Liver (tissue), 8 donors: ENCODE measurements at regions not wholly inside any gene's neighbourhood (a gene's known extent, or its start where the extent isn't known, plus 50 kb on each side); places are given as distances from the start of the nearest gene placed in this dataset.

Experiments
- DNase-seq: peaks from one replicate; pipeline ENCODE4 v3.0.0-alpha.2; 2017; ENCODE audit warnings: low spot score
- H3K27ac ChIP-seq, 2 donors: one replicate each; pipeline ENCODE4 v1.7.0; 2013; ENCODE audit warnings: inconsistent platforms in 2 of 2, low read length in 2 of 2, control low read depth in 1 of 2, low read depth in 1 of 2, mild to moderate bottlenecking in 1 of 2
- H3K27me3 ChIP-seq, 4 donors: one replicate each; pipeline versions ENCODE4 v1.6.1 to v1.7.0; 2013; ENCODE audit warnings: low read length in 3 of 4, inconsistent platforms in 1 of 4, mild to moderate bottlenecking in 1 of 4, moderate library complexity in 1 of 4; ENCODE audit not compliant: control insufficient read depth in 4 of 4, insufficient read depth in 4 of 4
- H3K36me3 ChIP-seq, 4 donors: one replicate each; pipeline versions ENCODE4 v1.6.1 to v1.7.0; 2013; ENCODE audit warnings: low read length in 3 of 4, mild to moderate bottlenecking in 3 of 4, low read depth in 1 of 4, moderate library complexity in 1 of 4; ENCODE audit not compliant: control insufficient read depth in 4 of 4, insufficient read depth in 3 of 4
- H3K4me1 ChIP-seq, 4 donors: one replicate each; pipeline versions ENCODE4 v1.6.1 to v1.7.0; 2013; ENCODE audit warnings: low read length in 3 of 4, mild to moderate bottlenecking in 3 of 4, moderate library complexity in 1 of 4; ENCODE audit not compliant: control insufficient read depth in 4 of 4, insufficient read depth in 4 of 4
- H3K4me3 ChIP-seq, 3 donors: one replicate each; pipeline versions ENCODE4 v1.6.1 to v1.7.0; 2013; ENCODE audit warnings: low read length in 3 of 3, control low read depth in 1 of 3, low read depth in 1 of 3, mild to moderate bottlenecking in 1 of 3
- H3K9ac ChIP-seq, 2 donors: one replicate each; pipeline ENCODE4 v1.7.0; 2013; ENCODE audit warnings: low read length in 2 of 2, mild to moderate bottlenecking in 2 of 2, moderate library complexity in 2 of 2, control low read depth in 1 of 2, low read depth in 1 of 2
- H3K9me3 ChIP-seq, 4 donors: one replicate each; pipeline versions ENCODE4 v1.6.1 to v1.7.0; 2013; ENCODE audit warnings: low read length in 3 of 4; ENCODE audit not compliant: control insufficient read depth in 4 of 4
- CTCF ChIP-seq: fragments of 150-350 bp; IDR thresholded peaks from 2 replicates; pipeline ENCODE4 v1.5.1; 2017; ENCODE audit warnings: improper control_type of control experiment, low read depth, low read length; ENCODE audit not compliant: missing input control
- EGR1 ChIP-seq, 2 donors: IDR thresholded peaks; 2 replicates each; pipeline ENCODE4 v1.6.1; 2016 to 2018; ENCODE audit warnings: antibody characterized with exemption in 2 of 2, low read depth in 2 of 2
- FOXA1 ChIP-seq: IDR thresholded peaks from 2 replicates; pipeline ENCODE4 v1.6.1; 2016; ENCODE audit warnings: antibody characterized with exemption
- FOXA2 ChIP-seq: IDR thresholded peaks from 2 replicates; pipeline ENCODE4 v1.6.1; 2016; ENCODE audit warnings: antibody characterized with exemption
- GABPA ChIP-seq, 2 donors: IDR thresholded peaks in 1 of 2; conservative IDR thresholded peaks in 1 of 2; 2 replicates each; pipeline ENCODE4 v1.6.1; 2016; ENCODE audit warnings: antibody characterized with exemption in 2 of 2, mild to moderate bottlenecking in 1 of 2, moderate library complexity in 1 of 2
- HNF4A ChIP-seq, 2 donors: conservative IDR thresholded peaks; 2 replicates each; pipeline ENCODE4 v1.6.1; 2016; ENCODE audit warnings: antibody characterized with exemption in 2 of 2, mild to moderate bottlenecking in 2 of 2
- HNF4G ChIP-seq: IDR thresholded peaks from 2 replicates; pipeline ENCODE4 v1.6.1; 2016; ENCODE audit warnings: antibody characterized with exemption
- JUND ChIP-seq, 2 donors: IDR thresholded peaks; 2 replicates each; pipeline ENCODE4 v1.6.1; 2016; ENCODE audit warnings: antibody characterized with exemption in 2 of 2
- NR2F2 ChIP-seq: IDR thresholded peaks from 2 replicates; pipeline ENCODE4 v1.6.1; 2016; ENCODE audit warnings: antibody characterized with exemption
- RAD21 ChIP-seq, 2 donors: IDR thresholded peaks; 2 replicates each; pipeline ENCODE4 v1.6.1; 2016; ENCODE audit warnings: antibody characterized with exemption in 2 of 2, mild to moderate bottlenecking in 2 of 2
- REST ChIP-seq: IDR thresholded peaks from 2 replicates; pipeline ENCODE4 v1.6.1; 2016; ENCODE audit warnings: antibody characterized with exemption, mild to moderate bottlenecking
- RXRA ChIP-seq, 2 donors: IDR thresholded peaks; 2 replicates each; pipeline ENCODE4 v1.6.1; 2017 to 2018; ENCODE audit warnings: antibody characterized with exemption in 2 of 2, mild to moderate bottlenecking in 1 of 2
- SP1 ChIP-seq: IDR thresholded peaks from 2 replicates; pipeline ENCODE4 v1.6.1; 2018; ENCODE audit warnings: antibody characterized with exemption, mild to moderate bottlenecking
- TAF1 ChIP-seq: conservative IDR thresholded peaks from 2 replicates; pipeline ENCODE4 v1.6.1; 2016; ENCODE audit warnings: antibody characterized with exemption, mild to moderate bottlenecking
- ZBTB33 ChIP-seq: IDR thresholded peaks from 2 replicates; pipeline ENCODE4 v1.6.1; 2016; ENCODE audit warnings: antibody characterized with exemption
- WGBS: extraction: QIAGEN DNeasy Blood & Tissue Kit; methylation state at CpG from one replicate; pipeline ENCODE4 v1.1.7; 2013; 5-methylcytosine and 5-hydroxymethylcytosine counted together
- TF ChIP-seq, protein P1 (sequence below): IDR thresholded peaks from 2 replicates; pipeline ENCODE4 v1.6.1; 2016; ENCODE audit warnings: antibody characterized with exemption
- TF ChIP-seq, protein P2 (sequence below): IDR thresholded peaks from 2 replicates; pipeline ENCODE4 v1.6.1; 2016; ENCODE audit warnings: antibody characterized with exemption
- donor health status: healthy.
- donor health status: healthy.
- donor health status: healthy.
- donor health status: healthy.
- donor health status: healthy.

- Histone ChIP-seq H3K9me3 (no peaks in the 10 kb centered on the region), H3K9ac (no peak overlapping the region), H3K27ac (no peak overlapping the region), H3K4me3 (no peak overlapping the region), H3K36me3 (no peaks in the 10 kb centered on the region), H3K27me3 (peaks cover 0 to 3% (median 0%) of the 10 kb centered on the region in 4 donors), H3K4me1 (no peaks in the 10 kb centered on the region)
- no peak for TF ChIP-seq SP1
- no peak for TF ChIP-seq CTCF
- DNase-seq: no peak
- WGBS: 41% methylated on average over 2 of the region's 2 CpGs
Observed at GRCh38 chr9:90365666-90366065, 277.0 kb downstream of the DIRAS2 start.

DNA sequence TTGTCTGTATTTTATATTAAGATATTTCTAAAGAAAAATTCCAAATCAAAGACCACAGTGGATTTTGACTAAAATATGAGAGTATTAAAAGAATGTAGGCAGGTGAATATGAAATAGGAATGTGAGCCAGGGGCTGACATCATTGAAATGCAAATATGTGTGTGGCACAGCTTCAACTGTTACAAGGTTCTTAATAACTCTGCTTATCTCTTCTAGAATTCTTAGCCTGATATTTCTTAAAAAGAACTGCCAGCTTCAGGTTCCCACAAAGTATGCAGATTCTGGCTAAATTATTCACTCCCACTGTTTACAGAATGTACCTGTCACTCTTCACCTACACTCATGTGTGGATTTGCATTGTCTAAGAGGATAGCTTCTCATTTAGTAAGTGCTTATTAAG lies 274.4 kb downstream of the DIRAS2 start:
- DNase-seq: no peak
- no peak overlapping the region for H3K4me3 ChIP-seq
- no peaks in the 10 kb centered on the region for H3K4me1 ChIP-seq
- H3K27me3 ChIP-seq: no peaks in the 10 kb centered on the region
- no peak overlapping the region for H3K9ac ChIP-seq
- H3K9me3 ChIP-seq: no peaks in the 10 kb centered on the region
- H3K36me3 ChIP-seq: no peaks in the 10 kb centered on the region
- H3K27ac ChIP-seq: no peak overlapping the region
- TF ChIP-seq FOXA2: no peak
- no peak for TF ChIP-seq HNF4G
- TF ChIP-seq NR2F2: no peak
- no peak for TF ChIP-seq CTCF
- no peak for TF ChIP-seq GABPA (IDR thresholded peaks at IDR 0.05 in 1 of 2, conservative IDR thresholded peaks at IDR 0.05 in 1 of 2)
- TF ChIP-seq ZBTB33: no peak
- TF ChIP-seq RXRA (IDR thresholded peaks at IDR 0.05): no peak
- TF ChIP-seq REST: no peak
- TF ChIP-seq HNF4A (conservative IDR thresholded peaks at IDR 0.05): no peak
- TF ChIP-seq FOXA1: no peak
- TF ChIP-seq TAF1: no peak
- no peak for TF ChIP-seq RAD21 (IDR thresholded peaks at IDR 0.05)
- no peak for TF ChIP-seq EGR1 (IDR thresholded peaks at IDR 0.05; ENCODE audit: low read depth in 2 of 2)
- TF ChIP-seq JUND (IDR thresholded peaks at IDR 0.05): no peak
- TF ChIP-seq, protein P1, sequence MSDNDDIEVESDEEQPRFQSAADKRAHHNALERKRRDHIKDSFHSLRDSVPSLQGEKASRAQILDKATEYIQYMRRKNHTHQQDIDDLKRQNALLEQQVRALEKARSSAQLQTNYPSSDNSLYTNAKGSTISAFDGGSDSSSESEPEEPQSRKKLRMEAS: no peak
- TF ChIP-seq, protein P2, sequence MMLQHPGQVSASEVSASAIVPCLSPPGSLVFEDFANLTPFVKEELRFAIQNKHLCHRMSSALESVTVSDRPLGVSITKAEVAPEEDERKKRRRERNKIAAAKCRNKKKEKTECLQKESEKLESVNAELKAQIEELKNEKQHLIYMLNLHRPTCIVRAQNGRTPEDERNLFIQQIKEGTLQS: no peak
- TF ChIP-seq SP1: no peak
